Endothelial cell of umbilical vein (primary cell): ENCODE measurements at regions not wholly inside any gene's neighbourhood (a gene's known extent, or its start where the extent isn't known, plus 50 kb on each side); places are given as distances from the start of the nearest gene placed in this dataset.

Experiments
- POLR2AphosphoS5 ChIP-seq: IDR thresholded peaks from 2 replicates; pipeline ENCODE4 v1.6.1; 2012; ENCODE audit warnings: low read depth, mild to moderate bottlenecking, control low read depth, low read length, moderate library complexity; ENCODE audit not compliant: insufficient read depth
- TF ChIP-seq, protein P1 (sequence below), 2 donors: IDR thresholded peaks; 1 replicate in 1 of 2; 2 replicates in 1 of 2; pipeline ENCODE4 v1.5.1; 2011; ENCODE audit warnings: low read length in 2 of 2, mild to moderate bottlenecking in 2 of 2, moderate library complexity in 2 of 2, control low read depth in 1 of 2, inconsistent platforms in 1 of 2, low read depth in 1 of 2; ENCODE audit not compliant: insufficient read depth in 1 of 2; ENCODE audit errors: extremely low read depth in 1 of 2

GRCh38 chrX:42085836-42086235 lies 162.5 kb upstream of the CASK start:
- TF ChIP-seq, protein P1, sequence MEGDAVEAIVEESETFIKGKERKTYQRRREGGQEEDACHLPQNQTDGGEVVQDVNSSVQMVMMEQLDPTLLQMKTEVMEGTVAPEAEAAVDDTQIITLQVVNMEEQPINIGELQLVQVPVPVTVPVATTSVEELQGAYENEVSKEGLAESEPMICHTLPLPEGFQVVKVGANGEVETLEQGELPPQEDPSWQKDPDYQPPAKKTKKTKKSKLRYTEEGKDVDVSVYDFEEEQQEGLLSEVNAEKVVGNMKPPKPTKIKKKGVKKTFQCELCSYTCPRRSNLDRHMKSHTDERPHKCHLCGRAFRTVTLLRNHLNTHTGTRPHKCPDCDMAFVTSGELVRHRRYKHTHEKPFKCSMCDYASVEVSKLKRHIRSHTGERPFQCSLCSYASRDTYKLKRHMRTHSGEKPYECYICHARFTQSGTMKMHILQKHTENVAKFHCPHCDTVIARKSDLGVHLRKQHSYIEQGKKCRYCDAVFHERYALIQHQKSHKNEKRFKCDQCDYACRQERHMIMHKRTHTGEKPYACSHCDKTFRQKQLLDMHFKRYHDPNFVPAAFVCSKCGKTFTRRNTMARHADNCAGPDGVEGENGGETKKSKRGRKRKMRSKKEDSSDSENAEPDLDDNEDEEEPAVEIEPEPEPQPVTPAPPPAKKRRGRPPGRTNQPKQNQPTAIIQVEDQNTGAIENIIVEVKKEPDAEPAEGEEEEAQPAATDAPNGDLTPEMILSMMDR (IDR thresholded peaks at IDR 0.05; ENCODE audit: extremely low read depth in 1 of 2, insufficient read depth in 1 of 2, low read depth in 1 of 2, low read length in 2 of 2), result no peak
- no peak for TF ChIP-seq POLR2AphosphoS5
